ENCODE measurements at regions not wholly inside any gene's neighbourhood (a gene's known extent, or its start where the extent isn't known, plus 50 kb on each side); places are given as distances from the start of the nearest gene placed in this dataset.
"Not testable (repeated sequence)": the region's sequence is repeated elsewhere in the genome, so short reads cannot be mapped to it uniquely, and the experiment has no call there.

GRCh38 chr20:54920491-54920890 lies 445.1 kb downstream of the DOK5 start:
- Histone ChIP-seq H3K36me3 (ENCODE audit: insufficient read depth) (no peaks in the 10 kb centered on the region), H3K4me3 (ENCODE audit: low read depth, low read length) (no peak overlapping the region), H3K4me1 (ENCODE audit: insufficient read depth) (no peaks in the 10 kb centered on the region), H3K27ac (ENCODE audit: low read depth) (no peak overlapping the region)
- WGBS = 55% methylated on average over 5 of the region's 5 CpGs
- no peak for DNase-seq (ENCODE audit: extremely low spot score)

GRCh38 chr20:54918993-54919392 lies 443.6 kb downstream of the DOK5 start:
- not testable (repeated sequence) for DNase-seq (ENCODE audit: extremely low spot score); H3K4me1 ChIP-seq (ENCODE audit: insufficient read depth); H3K27ac ChIP-seq (ENCODE audit: low read depth); H3K4me3 ChIP-seq (ENCODE audit: low read depth, low read length); H3K36me3 ChIP-seq (ENCODE audit: insufficient read depth)
- 97% methylated on average over 19 of the region's 19 CpGs for WGBS

GRCh38 chr20:54914995-54915394 lies 439.6 kb downstream of the DOK5 start:
- Histone ChIP-seq H3K36me3 (ENCODE audit: insufficient read depth) (no peaks in the 10 kb centered on the region), H3K4me1 (ENCODE audit: insufficient read depth) (no peaks in the 10 kb centered on the region), H3K4me3 (ENCODE audit: low read depth, low read length) (no peak overlapping the region), H3K27ac (ENCODE audit: low read depth) (no peak overlapping the region)
- no peak for DNase-seq (ENCODE audit: extremely low spot score)
- WGBS = 68% methylated on average over 1 of the region's 1 CpG

- no peak for DNase-seq (ENCODE audit: extremely low spot score)
- Histone ChIP-seq H3K4me1 (ENCODE audit: insufficient read depth) (no peaks in the 10 kb centered on the region), H3K27ac (ENCODE audit: low read depth) (no peak overlapping the region), H3K36me3 (ENCODE audit: insufficient read depth) (no peaks in the 10 kb centered on the region), H3K4me3 (ENCODE audit: low read depth, low read length) (no peak overlapping the region)
- 97% methylated on average over 2 of the region's 2 CpGs for WGBS
Measured at GRCh38 chr20:54909702-54910101, 434.3 kb downstream of the DOK5 start.

- WGBS = 95% methylated on average over 6 of the region's 6 CpGs
- not testable (repeated sequence) for H3K4me1 ChIP-seq (ENCODE audit: insufficient read depth); H3K27ac ChIP-seq (ENCODE audit: low read depth); DNase-seq (ENCODE audit: extremely low spot score); H3K36me3 ChIP-seq (ENCODE audit: insufficient read depth); H3K4me3 ChIP-seq (ENCODE audit: low read depth, low read length)
Measured at GRCh38 chr20:54906134-54906533, 430.7 kb downstream of the DOK5 start.

- 83% methylated on average over 6 of the region's 6 CpGs for WGBS
- no peak for DNase-seq (ENCODE audit: extremely low spot score)
- Histone ChIP-seq H3K27ac (ENCODE audit: low read depth) (no peak overlapping the region), H3K36me3 (ENCODE audit: insufficient read depth) (no peaks in the 10 kb centered on the region), H3K4me3 (ENCODE audit: low read depth, low read length) (no peak overlapping the region), H3K4me1 (ENCODE audit: insufficient read depth) (no peaks in the 10 kb centered on the region)
Measured at GRCh38 chr20:54897787-54898186, 422.4 kb downstream of the DOK5 start.

GRCh38 chr20:54891907-54892306 lies 416.5 kb downstream of the DOK5 start:
- Histone ChIP-seq H3K4me1 (ENCODE audit: insufficient read depth) (no peaks in the 10 kb centered on the region), H3K4me3 (ENCODE audit: low read depth, low read length) (no peak overlapping the region), H3K36me3 (ENCODE audit: insufficient read depth) (no peaks in the 10 kb centered on the region), H3K27ac (ENCODE audit: low read depth) (no peak overlapping the region)
- no peak for DNase-seq (ENCODE audit: extremely low spot score)
- WGBS = 75% methylated on average over 3 of the region's 3 CpGs

- no peak for DNase-seq (ENCODE audit: extremely low spot score)
- H3K4me3 ChIP-seq (ENCODE audit: low read depth, low read length) = no peak overlapping the region
- no peaks in the 10 kb centered on the region for H3K36me3 ChIP-seq (ENCODE audit: insufficient read depth)
- H3K27ac ChIP-seq (ENCODE audit: low read depth) = no peak overlapping the region
- WGBS = 40% methylated on average over 1 of the region's 1 CpG
- H3K4me1 ChIP-seq (ENCODE audit: insufficient read depth) = no peaks in the 10 kb centered on the region
Measured at GRCh38 chr20:54879393-54879792, 404.0 kb downstream of the DOK5 start.

GRCh38 chr20:54875307-54875706 lies 399.9 kb downstream of the DOK5 start:
- DNase-seq (ENCODE audit: extremely low spot score) = no peak
- Histone ChIP-seq H3K4me1 (ENCODE audit: insufficient read depth) (no peaks in the 10 kb centered on the region), H3K36me3 (ENCODE audit: insufficient read depth) (no peaks in the 10 kb centered on the region), H3K4me3 (ENCODE audit: low read depth, low read length) (no peak overlapping the region), H3K27ac (ENCODE audit: low read depth) (no peak overlapping the region)
- WGBS = 89% methylated on average over 3 of the region's 3 CpGs

- Histone ChIP-seq H3K36me3 (ENCODE audit: insufficient read depth) (no peaks in the 10 kb centered on the region), H3K27ac (ENCODE audit: low read depth) (no peak overlapping the region), H3K4me1 (ENCODE audit: insufficient read depth) (no peaks in the 10 kb centered on the region), H3K4me3 (ENCODE audit: low read depth, low read length) (no peak overlapping the region)
- 87% methylated on average over 5 of the region's 5 CpGs for WGBS
- no peak for DNase-seq (ENCODE audit: extremely low spot score)
Measured at GRCh38 chr20:54874718-54875117, 399.3 kb downstream of the DOK5 start.

- 93% methylated on average over 1 of the region's 1 CpG for WGBS
- H3K27ac ChIP-seq (ENCODE audit: low read depth) = no peak overlapping the region
- H3K36me3 ChIP-seq (ENCODE audit: insufficient read depth) = no peaks in the 10 kb centered on the region
- no peaks in the 10 kb centered on the region for H3K4me1 ChIP-seq (ENCODE audit: insufficient read depth)
- DNase-seq (ENCODE audit: extremely low spot score) = no peak
- H3K4me3 ChIP-seq (ENCODE audit: low read depth, low read length) = no peak overlapping the region
Measured at GRCh38 chr20:54872440-54872839, 397.0 kb downstream of the DOK5 start.

GRCh38 chr20:54869765-54870164 lies 394.4 kb downstream of the DOK5 start:
- H3K4me1 ChIP-seq (ENCODE audit: insufficient read depth) = no peaks in the 10 kb centered on the region
- no peak overlapping the region for H3K27ac ChIP-seq (ENCODE audit: low read depth)
- no peak overlapping the region for H3K4me3 ChIP-seq (ENCODE audit: low read depth, low read length)
- H3K36me3 ChIP-seq (ENCODE audit: insufficient read depth) = no peaks in the 10 kb centered on the region
- DNase-seq (ENCODE audit: extremely low spot score) = no peak
- 79% methylated on average over 3 of the region's 3 CpGs for WGBS

GRCh38 chr20:54865273-54865672 lies 389.9 kb downstream of the DOK5 start:
- no peak overlapping the region for H3K27ac ChIP-seq (ENCODE audit: low read depth)
- DNase-seq (ENCODE audit: extremely low spot score) = no peak
- 91% methylated on average over 4 of the region's 4 CpGs for whole genome bisulfite sequencing
- no peaks in the 10 kb centered on the region for H3K36me3 ChIP-seq (ENCODE audit: insufficient read depth)
- H3K4me1 ChIP-seq (ENCODE audit: insufficient read depth) = no peaks in the 10 kb centered on the region
- no peak overlapping the region for H3K4me3 ChIP-seq (ENCODE audit: low read depth, low read length)

GRCh38 chr20:54860716-54861115 lies 385.3 kb downstream of the DOK5 start:
- Histone ChIP-seq H3K27ac (ENCODE audit: low read depth) (no peak overlapping the region), H3K36me3 (ENCODE audit: insufficient read depth) (no peaks in the 10 kb centered on the region), H3K4me3 (ENCODE audit: low read depth, low read length) (no peak overlapping the region), H3K4me1 (ENCODE audit: insufficient read depth) (no peaks in the 10 kb centered on the region)
- no peak for DNase-seq (ENCODE audit: extremely low spot score)
- WGBS = 66% methylated on average over 4 of the region's 4 CpGs

GRCh38 chr20:54856202-54856601 lies 380.8 kb downstream of the DOK5 start:
- DNase-seq (ENCODE audit: extremely low spot score) = no peak
- H3K4me3 ChIP-seq (ENCODE audit: low read depth, low read length) = no peak overlapping the region
- H3K36me3 ChIP-seq (ENCODE audit: insufficient read depth) = no peaks in the 10 kb centered on the region
- H3K27ac ChIP-seq (ENCODE audit: low read depth) = no peak overlapping the region
- no peaks in the 10 kb centered on the region for H3K4me1 ChIP-seq (ENCODE audit: insufficient read depth)
- 96% methylated on average over 2 of the region's 2 CpGs for WGBS
